Thyroid gland (tissue), 4 donors: ENCODE measurements at regions not wholly inside any gene's neighbourhood (a gene's known extent, or its start where the extent isn't known, plus 50 kb on each side); places are given as distances from the start of the nearest gene placed in this dataset.

ENCODE experiments used
- CTCF ChIP-seq, 6 experiments: fragments of 200-600 bp in 3 of 6; fragments of 450-650 bp in 3 of 6; sonication (generic) in 3 of 6; IDR thresholded peaks; one replicate each; pipeline ENCODE4 v1.5.1; 2016 to 2019; ENCODE audit warnings: antibody characterized with exemption in 6 of 6, mild to moderate bottlenecking in 2 of 6, inconsistent platforms in 1 of 6, moderate library complexity in 1 of 6
- POLR2A ChIP-seq, 2 donors: fragments of 450-650 bp; IDR thresholded peaks; one replicate each; pipeline ENCODE4 v1.6.1; 2017; ENCODE audit warnings: antibody characterized with exemption in 2 of 2, mild to moderate bottlenecking in 2 of 2, moderate library complexity in 1 of 2

- TF ChIP-seq CTCF (IDR thresholded peaks at IDR 0.05): no peak
- no peak for TF ChIP-seq POLR2A (IDR thresholded peaks at IDR 0.05)
Measured at GRCh38 chr17:43342589-43342890, 56.3 kb upstream of the ARL4D start.
